ENCODE measurements at regions not wholly inside any gene's neighbourhood (a gene's known extent, or its start where the extent isn't known, plus 50 kb on each side); places are given as distances from the start of the nearest gene placed in this dataset.
"Not testable (repeated sequence)": the region's sequence is repeated elsewhere in the genome, so short reads cannot be mapped to it uniquely, and the experiment has no call there.

GRCh38 chr4:86413426-86413825, 53.6 kb upstream of the MAPK10 start:
- H3K36me3 ChIP-seq (ENCODE audit: insufficient read depth, low read length); H3K9me3 ChIP-seq (replicated peaks; ENCODE audit: low read length); H3K27me3 ChIP-seq (ENCODE audit: control insufficient read depth, insufficient read depth, low read length); H3K4me1 ChIP-seq (ENCODE audit: control insufficient read depth, insufficient read depth, low read length); H3K9ac ChIP-seq (ENCODE audit: low read depth, low read length); H3K4me2 ChIP-seq (ENCODE audit: low read length); H3K4me3 ChIP-seq (ENCODE audit: low read length): not testable (repeated sequence)

GRCh38 chr4:86414686-86415085, 54.8 kb upstream of the MAPK10 start:
- no peaks in the 10 kb centered on the region for H3K4me1 ChIP-seq (ENCODE audit: control insufficient read depth, insufficient read depth, low read length)
- H3K4me3 ChIP-seq (ENCODE audit: low read length): no peak overlapping the region
- H3K4me2 ChIP-seq (ENCODE audit: low read length): no peak overlapping the region
- no peaks in the 10 kb centered on the region for H3K27me3 ChIP-seq (ENCODE audit: control insufficient read depth, insufficient read depth, low read length)
- no peaks in the 10 kb centered on the region for H3K9me3 ChIP-seq (replicated peaks; ENCODE audit: low read length)
- no peak overlapping the region for H3K9ac ChIP-seq (ENCODE audit: low read depth, low read length)
- H3K36me3 ChIP-seq (ENCODE audit: insufficient read depth, low read length): no peaks in the 10 kb centered on the region

- Histone ChIP-seq H3K4me1 (ENCODE audit: control insufficient read depth, insufficient read depth, low read length) (no peaks in the 10 kb centered on the region), H3K27me3 (ENCODE audit: control insufficient read depth, insufficient read depth, low read length) (no peaks in the 10 kb centered on the region), H3K4me2 (ENCODE audit: low read length) (no peak overlapping the region), H3K9me3 (replicated peaks; ENCODE audit: low read length) (no peaks in the 10 kb centered on the region), H3K4me3 (ENCODE audit: low read length) (no peak overlapping the region), H3K9ac (ENCODE audit: low read depth, low read length) (no peak overlapping the region), H3K36me3 (ENCODE audit: insufficient read depth, low read length) (no peaks in the 10 kb centered on the region)
These were observed 56.2 kb upstream of the MAPK10 start for GRCh38 chr4:86416081-86416480.

GRCh38 chr4:86421461-86421860, 61.6 kb upstream of the MAPK10 start:
- Histone ChIP-seq H3K4me2 (ENCODE audit: low read length) (no peak overlapping the region), H3K9ac (ENCODE audit: low read depth, low read length) (no peak overlapping the region), H3K9me3 (replicated peaks; ENCODE audit: low read length) (no peaks in the 10 kb centered on the region), H3K4me1 (ENCODE audit: control insufficient read depth, insufficient read depth, low read length) (no peaks in the 10 kb centered on the region), H3K36me3 (ENCODE audit: insufficient read depth, low read length) (no peaks in the 10 kb centered on the region), H3K27me3 (ENCODE audit: control insufficient read depth, insufficient read depth, low read length) (no peaks in the 10 kb centered on the region), H3K4me3 (ENCODE audit: low read length) (no peak overlapping the region)

- no peaks in the 10 kb centered on the region for H3K36me3 ChIP-seq (ENCODE audit: insufficient read depth, low read length)
These were observed 71.8 kb upstream of the MAPK10 start for GRCh38 chr4:86431543-86432116.

GRCh38 chr4:86432559-86433134, 72.8 kb upstream of the MAPK10 start:
- no peaks in the 10 kb centered on the region for H3K36me3 ChIP-seq (ENCODE audit: insufficient read depth, low read length)
- no peak overlapping the region for H3K4me3 ChIP-seq (ENCODE audit: low read length)
- H3K27me3 ChIP-seq (ENCODE audit: control insufficient read depth, insufficient read depth, low read length): no peaks in the 10 kb centered on the region
- H3K4me1 ChIP-seq (ENCODE audit: control insufficient read depth, insufficient read depth, low read length): no peaks in the 10 kb centered on the region
- no peaks in the 10 kb centered on the region for H3K9me3 ChIP-seq (replicated peaks; ENCODE audit: low read length)
- H3K9ac ChIP-seq (ENCODE audit: low read depth, low read length): no peak overlapping the region
- no peak overlapping the region for H3K4me2 ChIP-seq (ENCODE audit: low read length)

More at GRCh38 chr4:86431543-86432116, 71.8 kb upstream of the MAPK10 start:
- Histone ChIP-seq H3K4me3 (ENCODE audit: low read length) (no peak overlapping the region), H3K4me1 (ENCODE audit: control insufficient read depth, insufficient read depth, low read length) (no peaks in the 10 kb centered on the region), H3K27me3 (ENCODE audit: control insufficient read depth, insufficient read depth, low read length) (no peaks in the 10 kb centered on the region), H3K9ac (ENCODE audit: low read depth, low read length) (no peak overlapping the region), H3K9me3 (replicated peaks; ENCODE audit: low read length) (no peaks in the 10 kb centered on the region), H3K4me2 (ENCODE audit: low read length) (no peak overlapping the region)

GRCh38 chr4:86439293-86439692, 79.4 kb upstream of the MAPK10 start:
- H3K4me3 ChIP-seq (ENCODE audit: low read length): no peak overlapping the region
- no peaks in the 10 kb centered on the region for H3K4me1 ChIP-seq (ENCODE audit: control insufficient read depth, insufficient read depth, low read length)
- H3K27me3 ChIP-seq (ENCODE audit: control insufficient read depth, insufficient read depth, low read length): no peaks in the 10 kb centered on the region
- no peak overlapping the region for H3K9ac ChIP-seq (ENCODE audit: low read depth, low read length)
- no peak overlapping the region for H3K4me2 ChIP-seq (ENCODE audit: low read length)
- H3K9me3 ChIP-seq (replicated peaks; ENCODE audit: low read length): no peaks in the 10 kb centered on the region
- H3K36me3 ChIP-seq (ENCODE audit: insufficient read depth, low read length): no peaks in the 10 kb centered on the region

- Histone ChIP-seq H3K4me3 (ENCODE audit: low read length) (no peak overlapping the region), H3K36me3 (ENCODE audit: insufficient read depth, low read length) (no peaks in the 10 kb centered on the region), H3K4me1 (ENCODE audit: control insufficient read depth, insufficient read depth, low read length) (no peaks in the 10 kb centered on the region), H3K9me3 (replicated peaks; ENCODE audit: low read length) (no peaks in the 10 kb centered on the region), H3K9ac (ENCODE audit: low read depth, low read length) (no peak overlapping the region), H3K4me2 (ENCODE audit: low read length) (no peak overlapping the region), H3K27me3 (ENCODE audit: control insufficient read depth, insufficient read depth, low read length) (no peaks in the 10 kb centered on the region)
These were observed 81.5 kb upstream of the MAPK10 start for GRCh38 chr4:86441175-86441936.

- no peaks in the 10 kb centered on the region for H3K36me3 ChIP-seq (ENCODE audit: insufficient read depth, low read length)
- H3K27me3 ChIP-seq (ENCODE audit: control insufficient read depth, insufficient read depth, low read length): no peaks in the 10 kb centered on the region
- H3K4me3 ChIP-seq (ENCODE audit: low read length): no peak overlapping the region
- H3K4me1 ChIP-seq (ENCODE audit: control insufficient read depth, insufficient read depth, low read length): no peaks in the 10 kb centered on the region
- no peaks in the 10 kb centered on the region for H3K9me3 ChIP-seq (replicated peaks; ENCODE audit: low read length)
- no peak overlapping the region for H3K4me2 ChIP-seq (ENCODE audit: low read length)
- no peak overlapping the region for H3K9ac ChIP-seq (ENCODE audit: low read depth, low read length)
These were observed 83.0 kb upstream of the MAPK10 start for GRCh38 chr4:86442881-86443280.

GRCh38 chr4:86443495-86443894, 83.6 kb upstream of the MAPK10 start:
- Histone ChIP-seq H3K4me3 (ENCODE audit: low read length) (no peak overlapping the region), H3K4me1 (ENCODE audit: control insufficient read depth, insufficient read depth, low read length) (no peaks in the 10 kb centered on the region), H3K36me3 (ENCODE audit: insufficient read depth, low read length) (no peaks in the 10 kb centered on the region), H3K4me2 (ENCODE audit: low read length) (no peak overlapping the region), H3K9me3 (replicated peaks; ENCODE audit: low read length) (no peaks in the 10 kb centered on the region), H3K9ac (ENCODE audit: low read depth, low read length) (no peak overlapping the region), H3K27me3 (ENCODE audit: control insufficient read depth, insufficient read depth, low read length) (no peaks in the 10 kb centered on the region)

GRCh38 chr4:86446996-86447395, 87.1 kb upstream of the MAPK10 start:
- Histone ChIP-seq H3K4me3 (ENCODE audit: low read length) (no peak overlapping the region), H3K9ac (ENCODE audit: low read depth, low read length) (no peak overlapping the region), H3K36me3 (ENCODE audit: insufficient read depth, low read length) (no peaks in the 10 kb centered on the region), H3K4me2 (ENCODE audit: low read length) (no peak overlapping the region), H3K4me1 (ENCODE audit: control insufficient read depth, insufficient read depth, low read length) (no peaks in the 10 kb centered on the region), H3K27me3 (ENCODE audit: control insufficient read depth, insufficient read depth, low read length) (no peaks in the 10 kb centered on the region), H3K9me3 (replicated peaks; ENCODE audit: low read length) (no peaks in the 10 kb centered on the region)

GRCh38 chr4:86448871-86449270, 89.0 kb upstream of the MAPK10 start:
- Histone ChIP-seq H3K4me3 (ENCODE audit: low read length) (no peak overlapping the region), H3K36me3 (ENCODE audit: insufficient read depth, low read length) (no peaks in the 10 kb centered on the region), H3K9me3 (replicated peaks; ENCODE audit: low read length) (no peaks in the 10 kb centered on the region), H3K9ac (ENCODE audit: low read depth, low read length) (no peak overlapping the region), H3K27me3 (ENCODE audit: control insufficient read depth, insufficient read depth, low read length) (no peaks in the 10 kb centered on the region), H3K4me2 (ENCODE audit: low read length) (no peak overlapping the region), H3K4me1 (ENCODE audit: control insufficient read depth, insufficient read depth, low read length) (no peaks in the 10 kb centered on the region)

Data from skeletal muscle satellite cell (primary cell).